ENCODE measurements at regions not wholly inside any gene's neighbourhood (a gene's known extent, or its start where the extent isn't known, plus 50 kb on each side); places are given as distances from the start of the nearest gene placed in this dataset.
A peak's percentile ranks its signal among the peaks of the same experiment; 100 is the strongest.

DNA sequence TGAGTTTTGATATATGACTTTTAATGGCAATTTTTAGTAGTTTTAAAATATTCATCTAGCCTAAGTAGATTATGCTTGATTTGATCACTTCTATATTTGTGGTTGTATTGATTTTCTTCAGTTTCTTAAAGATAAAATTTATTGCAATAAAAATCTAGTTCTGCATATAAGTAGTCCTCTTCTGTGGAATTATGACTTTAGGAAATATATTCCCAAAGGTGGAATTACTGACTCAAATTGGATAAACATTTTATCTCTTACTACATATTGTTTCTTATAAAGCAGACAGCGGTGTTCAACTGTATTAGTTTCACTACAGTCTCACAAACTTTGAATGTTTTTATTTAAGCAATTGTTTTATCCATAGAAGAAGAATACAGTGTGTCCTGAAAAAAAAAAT lies 883.0 kb upstream of the SEMA6A start:
- no peak for DNase-seq (ENCODE audit: low read depth)
- no peak overlapping the region for H3K4me3 ChIP-seq (ENCODE audit: low read depth, low read length)
- TF ChIP-seq, protein P1, sequence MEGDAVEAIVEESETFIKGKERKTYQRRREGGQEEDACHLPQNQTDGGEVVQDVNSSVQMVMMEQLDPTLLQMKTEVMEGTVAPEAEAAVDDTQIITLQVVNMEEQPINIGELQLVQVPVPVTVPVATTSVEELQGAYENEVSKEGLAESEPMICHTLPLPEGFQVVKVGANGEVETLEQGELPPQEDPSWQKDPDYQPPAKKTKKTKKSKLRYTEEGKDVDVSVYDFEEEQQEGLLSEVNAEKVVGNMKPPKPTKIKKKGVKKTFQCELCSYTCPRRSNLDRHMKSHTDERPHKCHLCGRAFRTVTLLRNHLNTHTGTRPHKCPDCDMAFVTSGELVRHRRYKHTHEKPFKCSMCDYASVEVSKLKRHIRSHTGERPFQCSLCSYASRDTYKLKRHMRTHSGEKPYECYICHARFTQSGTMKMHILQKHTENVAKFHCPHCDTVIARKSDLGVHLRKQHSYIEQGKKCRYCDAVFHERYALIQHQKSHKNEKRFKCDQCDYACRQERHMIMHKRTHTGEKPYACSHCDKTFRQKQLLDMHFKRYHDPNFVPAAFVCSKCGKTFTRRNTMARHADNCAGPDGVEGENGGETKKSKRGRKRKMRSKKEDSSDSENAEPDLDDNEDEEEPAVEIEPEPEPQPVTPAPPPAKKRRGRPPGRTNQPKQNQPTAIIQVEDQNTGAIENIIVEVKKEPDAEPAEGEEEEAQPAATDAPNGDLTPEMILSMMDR (IDR thresholded peaks at IDR 0.05; ENCODE audit: insufficient read depth, low read length), result no peak

GRCh38 chr5:117456866-117457470 lies 882.3 kb upstream of the SEMA6A start:
- TF ChIP-seq, protein P1 (IDR thresholded peaks at IDR 0.05; ENCODE audit: insufficient read depth, low read length), result no peak
- no peak for DNase-seq (ENCODE audit: low read depth)
- no peak overlapping the region for H3K4me3 ChIP-seq (ENCODE audit: low read depth, low read length)

DNA sequence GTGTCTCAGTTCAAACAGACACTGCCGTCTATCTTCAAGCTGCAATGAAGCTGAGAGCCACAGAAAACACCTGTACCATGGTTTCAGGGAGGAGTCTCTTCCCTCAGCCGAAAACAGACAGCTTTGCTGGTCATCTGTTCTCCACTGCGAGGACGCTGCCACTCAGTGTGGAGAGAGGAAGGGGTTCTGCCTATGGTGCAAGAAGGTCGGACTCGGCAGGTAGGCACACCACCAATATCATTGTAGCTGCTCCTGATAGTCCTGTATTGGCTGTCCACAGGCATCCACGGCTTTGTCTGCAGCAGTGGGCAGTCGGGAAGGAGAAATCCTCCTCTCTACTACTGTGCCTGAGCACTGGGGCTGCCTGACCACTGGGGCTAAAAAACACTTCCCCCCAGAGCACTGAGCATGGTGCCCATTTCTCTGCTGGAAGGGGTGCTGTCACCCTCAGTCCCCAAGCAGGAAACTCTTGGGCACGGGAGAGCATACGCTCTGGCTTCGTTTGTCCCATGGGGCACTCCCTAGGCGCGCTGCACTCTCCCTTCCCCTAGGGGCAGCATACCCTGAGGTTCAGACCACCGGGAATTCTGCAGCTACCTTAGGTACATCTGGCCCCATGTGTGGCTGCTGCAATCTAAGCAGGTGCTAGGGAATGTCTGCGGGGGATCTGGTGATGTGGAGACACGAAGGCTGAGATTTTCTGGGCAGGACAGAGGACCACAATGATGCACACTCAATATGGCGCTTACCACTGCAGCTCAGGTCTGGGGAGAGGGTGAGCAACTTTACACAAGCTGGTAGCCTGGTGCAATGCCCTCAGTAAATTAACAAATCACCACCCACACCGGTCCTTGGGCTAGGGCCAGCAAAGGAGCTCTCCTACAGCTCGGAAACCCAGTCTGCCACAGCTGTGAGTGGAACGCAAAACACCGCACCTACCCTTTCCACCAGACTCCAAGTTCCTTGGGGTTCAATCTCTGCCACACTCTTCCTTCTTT lies 880.9 kb upstream of the SEMA6A start:
- TF ChIP-seq, protein P1 (IDR thresholded peaks at IDR 0.05; ENCODE audit: insufficient read depth, low read length), result no peak
- no peak overlapping the region for H3K4me3 ChIP-seq (ENCODE audit: low read depth, low read length)
- DNase-seq (ENCODE audit: low read depth), result no peak

DNA sequence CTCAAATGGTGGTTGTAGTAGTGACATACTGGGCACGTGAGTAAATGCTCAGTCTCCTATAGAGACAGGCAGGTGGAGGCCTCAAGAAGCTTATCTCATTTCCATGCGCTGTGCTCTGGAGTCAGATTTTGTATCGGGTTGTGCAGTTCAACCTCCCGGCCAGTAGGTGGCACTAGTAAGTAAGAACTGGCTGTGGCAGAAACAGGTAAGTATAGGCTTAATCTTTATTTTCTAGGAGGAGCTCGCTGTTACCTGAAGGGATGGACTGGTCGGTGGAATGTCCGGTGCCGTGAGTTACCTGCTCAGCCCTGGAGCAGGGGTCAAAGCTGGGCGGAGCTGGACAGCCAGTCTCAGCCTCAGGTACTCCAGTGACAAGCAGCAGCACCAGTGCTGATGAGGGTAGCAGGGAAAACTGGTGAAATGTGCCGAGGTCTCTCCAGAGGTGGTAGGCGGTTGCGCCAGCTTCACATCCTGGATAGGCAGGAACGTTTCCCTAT lies 880.1 kb upstream of the SEMA6A start:
- H3K4me3 ChIP-seq (ENCODE audit: low read depth, low read length), result no peak overlapping the region
- TF ChIP-seq, protein P1 (IDR thresholded peaks at IDR 0.05; ENCODE audit: insufficient read depth, low read length), result peak; percentile 42
- no peak for DNase-seq (ENCODE audit: low read depth)

GRCh38 chr5:117436846-117437245 lies 862.2 kb upstream of the SEMA6A start:
- no peak overlapping the region for H3K4me3 ChIP-seq (ENCODE audit: low read depth, low read length)
- no peak for DNase-seq (ENCODE audit: low read depth)
- TF ChIP-seq, protein P1 (IDR thresholded peaks at IDR 0.05; ENCODE audit: insufficient read depth, low read length), result no peak

DNA sequence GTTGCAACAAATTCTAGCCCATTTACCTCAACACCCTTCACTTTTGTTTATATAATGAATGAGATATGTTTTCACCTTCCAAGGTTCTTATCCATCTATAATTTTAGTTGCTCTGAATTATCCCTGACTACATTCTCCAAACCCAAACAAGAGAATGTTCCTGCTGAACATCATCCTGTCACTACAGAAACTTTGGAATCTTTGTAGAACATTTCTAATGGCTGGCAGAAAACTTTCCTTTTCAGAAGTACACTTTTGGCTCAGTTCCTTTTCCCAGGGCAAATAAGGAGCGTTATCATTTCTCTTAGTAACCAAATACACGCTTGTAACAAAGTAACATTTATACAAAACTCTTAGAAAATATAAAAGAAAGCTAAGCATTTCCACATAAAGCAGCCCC lies 860.6 kb upstream of the SEMA6A start:
- no peak overlapping the region for H3K4me3 ChIP-seq (ENCODE audit: low read depth, low read length)
- TF ChIP-seq, protein P1 (IDR thresholded peaks at IDR 0.05; ENCODE audit: insufficient read depth, low read length), result no peak

More for the DNA sequence above, 860.6 kb upstream of the SEMA6A start:
- peak; percentile 51 for DNase-seq (ENCODE audit: low read depth)

All from fibroblast of the aortic adventitia (primary cell).